NCI-H1092 (cell line): ENCODE measurements at regions not wholly inside any gene's neighbourhood (a gene's known extent, or its start where the extent isn't known, plus 50 kb on each side); places are given as distances from the start of the nearest gene placed in this dataset.

ENCODE experiments used
- DNase-seq: peaks from one replicate; lab custom pipeline; 2025; lab: John Stamatoyannopoulos, UW

- no peak for DNase-seq
These were observed 55.1 kb upstream of the SLC1A1 start for GRCh38 chr9:4435197-4435596.

DNA sequence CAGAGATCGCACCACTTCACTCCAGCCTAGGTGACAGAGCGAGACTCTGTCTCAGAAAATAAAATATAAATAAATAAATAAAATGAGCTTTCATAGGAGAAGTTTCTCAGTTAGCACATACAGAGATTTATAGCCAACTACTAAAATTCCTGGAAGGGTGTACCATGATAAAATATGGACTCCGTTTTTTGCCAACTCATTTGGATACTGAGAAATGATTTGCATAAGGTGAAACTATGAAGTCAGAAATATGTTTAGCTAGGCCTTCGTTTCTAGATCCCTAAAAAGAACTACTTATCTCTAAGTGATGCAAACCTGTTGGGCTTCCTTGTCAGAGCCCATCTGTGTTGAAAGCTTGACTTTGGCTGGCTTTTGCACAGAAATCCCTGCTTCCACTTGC, 56.9 kb upstream of the SLC1A1 start:
- DNase-seq, result no peak

- DNase-seq, result no peak
These were observed 59.6 kb upstream of the SLC1A1 start for GRCh38 chr9:4430432-4431261.

GRCh38 chr9:4425319-4426045, 64.8 kb upstream of the SLC1A1 start:
- no peak for DNase-seq

DNA sequence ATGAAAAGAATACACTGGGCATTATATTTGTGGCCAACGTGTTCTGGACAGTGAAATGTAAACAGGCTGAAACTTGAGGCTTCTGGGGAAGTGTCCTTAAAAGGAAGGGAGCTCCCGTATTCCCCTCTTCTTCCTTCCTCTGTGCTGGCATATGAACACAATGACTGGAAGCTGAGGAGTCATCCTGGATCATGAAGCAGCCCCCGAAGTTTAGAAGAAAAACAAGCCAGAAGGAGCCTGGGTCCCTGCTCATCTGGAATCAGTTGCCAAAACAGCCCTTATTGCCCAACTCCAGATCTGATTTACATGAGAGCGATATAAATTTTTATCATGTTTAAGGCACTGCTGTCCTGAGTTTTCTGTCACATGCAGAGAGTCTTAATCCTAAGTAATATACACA, 65.4 kb upstream of the SLC1A1 start:
- DNase-seq, result no peak

DNA sequence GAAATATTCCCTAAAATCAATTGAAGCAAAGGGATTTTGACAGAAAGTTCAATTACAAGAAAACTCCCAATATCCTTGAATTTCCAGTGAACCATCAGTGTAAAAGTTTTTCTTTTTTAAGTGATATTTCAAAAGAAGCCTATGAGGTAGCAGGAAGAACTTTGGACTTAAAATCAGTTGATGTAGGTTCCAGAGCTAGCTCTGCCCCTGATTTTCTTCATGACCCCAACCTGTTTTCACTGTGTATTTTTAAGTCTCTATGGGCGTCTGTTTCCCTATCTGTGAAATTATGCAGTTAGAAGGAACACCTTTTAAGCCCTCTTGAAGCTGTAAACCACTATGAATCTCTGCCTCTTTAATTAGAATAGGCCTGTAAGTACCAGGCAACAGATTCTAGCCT, 66.2 kb upstream of the SLC1A1 start:
- DNase-seq, result no peak

DNA sequence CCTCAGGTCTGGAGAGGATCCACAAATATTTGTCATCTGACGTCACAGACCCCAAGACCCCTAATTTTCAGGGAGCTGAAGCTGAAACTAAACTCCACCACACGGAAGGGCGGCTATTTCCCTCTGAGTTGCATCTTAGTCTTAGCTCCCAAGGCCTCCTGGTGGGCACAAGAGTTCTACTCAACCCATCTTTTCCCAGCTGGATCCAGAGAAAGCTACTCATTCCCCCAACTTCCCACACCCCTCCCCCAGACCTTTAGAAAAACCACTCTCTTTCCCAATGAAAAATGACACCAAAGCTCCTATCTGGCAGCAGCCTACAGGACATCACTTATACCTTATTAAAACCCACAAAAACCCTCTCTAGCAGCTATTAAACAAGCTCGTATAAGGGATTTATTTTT, 67.1 kb upstream of the SLC1A1 start:
- DNase-seq, result no peak

DNA sequence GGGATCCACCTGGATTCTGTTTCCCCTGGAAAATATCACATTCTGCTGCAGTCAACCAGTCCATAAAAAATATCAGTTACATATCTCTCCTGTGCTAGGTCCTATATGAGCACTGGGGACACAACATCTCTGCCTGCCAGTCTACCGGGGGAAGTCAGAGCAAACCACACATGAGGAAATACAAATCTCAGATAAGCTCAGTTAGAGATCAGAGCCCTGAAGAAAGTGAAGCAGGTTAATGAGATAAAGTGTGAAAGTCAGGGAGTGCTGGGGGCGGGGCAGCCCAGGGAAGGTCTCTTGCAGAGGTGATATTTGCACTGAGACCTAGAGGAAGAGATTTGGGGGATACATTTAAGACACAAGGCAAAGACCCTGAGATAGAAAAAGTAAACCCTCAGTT, 67.8 kb upstream of the SLC1A1 start:
- DNase-seq, result no peak

DNA sequence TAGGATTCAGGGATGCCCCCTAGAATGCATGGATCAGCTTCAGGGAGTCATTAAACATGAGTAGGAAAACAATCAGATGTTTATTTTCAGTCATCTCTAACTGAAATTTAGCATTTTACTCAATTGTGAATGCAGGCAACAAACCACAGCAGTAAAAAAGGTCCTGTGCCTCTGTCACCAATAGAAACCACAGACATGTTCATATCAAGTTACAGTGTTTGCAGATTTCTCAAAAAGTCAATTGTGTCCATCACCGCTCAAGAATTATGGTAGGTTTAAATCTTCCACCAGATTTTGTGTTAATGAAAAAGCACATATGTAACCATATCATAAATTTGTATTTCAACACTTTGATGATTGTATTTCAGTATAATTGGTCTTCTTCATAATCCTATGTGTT, 68.4 kb upstream of the SLC1A1 start:
- no peak for DNase-seq

DNA sequence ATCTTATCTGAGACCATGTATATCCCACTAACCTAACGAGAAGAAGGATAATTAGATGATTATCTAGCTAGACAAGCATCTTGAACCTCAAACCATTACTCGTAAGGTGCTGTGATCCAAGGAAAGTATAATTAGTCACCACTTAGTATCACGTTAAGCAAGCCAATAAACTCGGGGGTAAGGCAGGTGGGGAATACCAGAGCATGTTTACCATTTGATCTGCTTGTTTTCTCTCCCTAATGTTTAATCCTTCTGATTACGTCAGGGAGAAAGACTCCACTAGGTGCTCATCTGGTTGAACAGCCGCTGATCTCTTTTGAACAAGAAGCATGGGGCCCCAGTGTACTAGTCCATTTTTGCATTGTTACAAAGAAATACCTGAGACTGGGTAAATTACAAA, 69.9 kb upstream of the SLC1A1 start:
- no peak for DNase-seq

- no peak for DNase-seq
These were observed 72.5 kb upstream of the SLC1A1 start for GRCh38 chr9:4417578-4418325.

DNA sequence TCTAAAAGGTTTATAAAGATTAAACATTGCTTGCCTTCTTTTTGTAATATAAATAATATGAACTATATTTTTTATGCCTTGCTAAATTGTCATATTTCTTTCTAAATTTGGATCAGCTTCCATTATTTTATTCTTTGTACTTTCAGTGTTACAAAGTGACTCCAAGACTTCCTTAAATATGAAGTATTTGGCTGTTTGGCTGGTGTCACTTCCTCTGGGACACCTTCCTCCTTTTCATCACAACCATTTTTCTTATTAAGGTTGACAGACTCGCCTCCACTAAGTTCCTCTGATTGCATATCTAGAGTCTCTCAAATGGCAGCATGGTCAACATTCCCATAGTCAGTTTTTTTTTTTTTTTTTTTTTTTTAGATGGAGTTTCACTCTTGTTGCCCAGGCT, 73.8 kb upstream of the SLC1A1 start:
- no peak for DNase-seq

DNA sequence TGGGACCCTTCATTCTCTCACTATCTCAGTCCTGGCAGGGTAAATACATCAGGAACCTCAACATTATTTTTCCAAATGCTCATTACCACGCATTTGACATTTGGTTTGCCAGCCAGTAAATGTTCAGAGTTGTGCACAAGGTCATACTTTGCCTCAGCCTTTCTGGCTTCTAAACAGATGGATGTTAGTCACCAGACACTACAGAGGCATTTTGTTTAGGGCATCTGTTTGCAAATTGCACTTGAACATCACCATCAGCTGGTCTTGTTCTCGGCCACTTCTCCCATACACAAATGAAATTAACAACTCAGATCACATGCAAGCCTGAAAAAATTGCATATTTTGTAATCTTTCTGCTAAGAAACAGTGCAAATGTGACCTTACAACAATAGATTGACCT, 75.0 kb upstream of the SLC1A1 start:
- DNase-seq, result no peak

DNA sequence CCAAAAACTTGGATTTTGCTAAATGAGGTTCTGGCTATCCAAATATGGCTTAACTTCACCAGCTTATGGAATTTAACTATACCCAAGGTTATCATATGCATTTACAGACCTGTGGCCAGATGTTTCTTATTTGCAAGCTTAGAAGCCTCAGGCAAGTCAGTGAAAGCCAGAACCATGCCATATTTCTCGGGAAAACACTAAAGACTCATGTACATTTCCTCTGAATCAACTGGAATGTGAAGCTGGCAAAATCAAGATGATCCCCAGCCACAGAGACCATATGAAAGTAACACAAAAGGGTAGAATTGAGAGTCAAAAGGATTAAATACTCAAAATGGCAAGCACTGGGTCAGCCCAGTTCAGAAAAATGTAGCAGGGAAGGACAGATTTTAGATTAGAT, 76.4 kb upstream of the SLC1A1 start:
- DNase-seq, result no peak

DNA sequence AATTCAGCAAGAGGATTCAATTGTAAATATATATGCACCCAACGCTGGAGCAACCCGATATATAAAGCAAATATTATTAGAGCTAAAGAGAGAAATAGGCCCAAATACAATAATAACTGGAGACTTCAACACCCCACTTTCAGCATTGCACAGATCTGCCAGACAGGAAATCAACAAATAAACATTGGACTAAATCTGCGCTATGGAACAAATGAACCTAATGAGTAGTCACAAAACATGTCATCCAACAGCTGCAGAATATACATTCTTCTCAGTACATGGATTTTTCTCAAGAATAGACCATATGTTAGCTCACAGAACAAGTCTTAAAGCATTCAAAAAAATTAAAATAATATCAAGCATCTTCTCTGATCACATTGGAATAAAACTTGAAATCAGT, 86.1 kb upstream of the SLC1A1 start:
- DNase-seq, result no peak

GRCh38 chr9:4402501-4402900, 87.8 kb upstream of the SLC1A1 start:
- DNase-seq, result no peak

DNA sequence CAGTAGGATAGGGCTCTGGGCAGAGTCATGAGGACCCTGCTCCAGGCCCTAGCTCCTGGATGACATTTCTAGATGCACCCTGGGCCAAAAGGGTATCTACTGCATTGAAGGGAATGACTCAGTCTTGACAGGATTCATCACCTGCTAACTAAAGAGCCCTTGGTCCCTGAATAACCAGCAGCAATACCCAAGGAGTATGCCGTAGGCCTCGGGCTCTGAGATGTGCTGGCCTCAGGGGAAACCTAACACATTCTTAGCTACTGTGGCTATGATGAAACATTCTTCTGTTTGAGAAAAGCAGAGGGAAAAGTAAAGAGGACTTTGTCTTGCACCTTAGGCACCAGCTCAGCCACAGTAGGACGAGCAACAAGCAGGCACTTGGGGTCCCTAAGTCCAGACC, 89.5 kb upstream of the SLC1A1 start:
- DNase-seq, result no peak

- no peak for DNase-seq
These were observed 92.4 kb upstream of the SLC1A1 start for GRCh38 chr9:4397917-4398316.

DNA sequence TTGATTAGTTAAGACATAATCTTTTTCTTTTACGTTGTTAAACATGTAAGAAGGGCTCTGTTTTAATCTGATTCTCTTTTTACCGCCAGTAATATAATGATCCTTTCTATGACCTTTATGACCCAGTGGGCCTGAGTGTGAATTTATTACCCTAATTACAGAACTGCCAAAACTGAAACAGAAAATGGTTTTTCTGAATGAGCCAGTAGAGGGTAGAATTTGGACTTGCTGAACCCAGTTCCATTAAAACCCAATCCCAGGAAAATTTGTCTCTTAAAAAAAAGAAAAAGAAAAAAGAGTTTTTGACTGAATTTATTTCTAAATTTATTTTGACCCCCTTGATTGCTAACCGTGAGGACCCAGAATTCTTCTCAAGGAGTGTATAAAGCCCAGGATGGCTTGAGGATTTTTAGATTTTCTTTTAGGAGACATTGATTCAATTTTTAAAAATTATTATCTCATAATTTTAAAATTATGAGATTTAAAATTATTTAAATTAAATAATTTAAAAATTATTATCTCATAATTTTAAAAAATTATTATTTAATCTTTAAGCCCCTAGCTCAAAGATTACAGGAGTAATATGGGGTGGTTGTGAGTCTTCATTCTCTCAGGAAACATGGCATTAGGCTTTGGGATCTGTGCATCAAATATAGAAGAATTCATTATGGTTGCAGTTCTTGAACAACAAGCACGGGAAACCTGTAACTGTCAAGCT, 94.1 kb upstream of the GLIS3 start:
- no peak for DNase-seq

DNA sequence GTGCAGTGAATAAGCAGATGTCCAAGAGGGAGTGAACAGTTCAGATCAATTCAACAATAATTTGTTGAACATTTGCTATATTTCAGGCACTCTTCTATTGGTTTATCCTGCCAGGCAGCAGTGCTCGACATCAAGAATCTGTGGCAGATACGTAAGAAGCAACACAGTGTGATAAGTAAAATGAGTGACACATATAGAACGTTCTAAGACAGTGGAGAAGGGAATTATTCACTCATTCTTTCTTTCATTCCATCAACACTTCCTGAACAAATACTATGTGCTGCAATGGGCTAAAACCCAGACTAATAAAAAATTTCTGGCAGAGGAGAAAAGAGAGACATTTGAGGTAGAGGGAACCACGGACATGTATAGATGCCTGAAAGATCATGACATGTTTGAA, 89.9 kb upstream of the GLIS3 start:
- no peak for DNase-seq

DNA sequence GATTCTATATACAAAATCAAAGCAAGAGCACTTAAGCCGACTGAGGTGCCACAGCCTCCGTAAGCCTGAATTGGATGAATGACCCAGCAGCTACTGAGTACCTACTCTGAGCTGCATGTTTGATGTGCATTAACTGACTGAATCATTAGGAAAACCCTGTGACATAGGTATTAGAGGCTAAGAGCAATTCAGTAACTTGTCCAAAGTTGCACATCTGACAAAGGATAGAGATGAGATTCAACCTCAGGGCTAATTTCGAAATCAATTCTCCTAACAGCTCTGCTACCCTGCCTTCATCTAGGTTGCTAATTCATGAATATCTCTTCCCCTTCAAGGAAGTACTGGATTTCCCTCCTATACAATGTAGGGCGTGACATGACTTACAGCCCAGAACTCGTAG, 89.1 kb upstream of the GLIS3 start:
- DNase-seq, result no peak

GRCh38 chr9:4386819-4387218, 87.0 kb upstream of the GLIS3 start:
- no peak for DNase-seq
